HCT116 (cell line): ENCODE measurements at regions not wholly inside any gene's neighbourhood (a gene's known extent, or its start where the extent isn't known, plus 50 kb on each side); places are given as distances from the start of the nearest gene placed in this dataset.

Experiments
- ATAC-seq: fragments of 200-7000 bp; cut with Tn5 transposase; 2 replicates; pipeline ENCODE4 v1.9.1; 2020; ENCODE audit warnings: mild to moderate bottlenecking, moderate library complexity
- BruUV-seq: library from RNA; stranded (reverse); fragments of 400-500 nt; replicated peaks from 2 replicates; lab custom pipeline; 2021; lab: Mats Ljungman, UMichigan
- CTCF ChIA-PET: fragments of 300-600 bp; sonication (Branson Sonifier 250); formaldehyde crosslinking; loops from one replicate; lab custom pipeline; 2021; ENCODE audit warnings: antibody characterized with exemption; lab: Charles Lee
- POLR2A ChIA-PET: fragments of 300-600, 350-600 bp; sonication (Branson Sonifier 250); formaldehyde crosslinking; loops from one replicate; lab custom pipeline; 2021; ENCODE audit warnings: antibody characterized with exemption; lab: Charles Lee
- RAD21 ChIA-PET, 2 experiments: fragments of 300-600 bp; sonication (Branson Sonifier 250); formaldehyde crosslinking; loops; one replicate each; lab custom pipeline; 2023; ENCODE audit warnings: low total read pairs in 2 of 2; ENCODE audit not compliant: uncharacterized antibody in 2 of 2, unreplicated experiment in 2 of 2, low non-redundant PET in 1 of 2; lab: Charles Lee
- DNase-seq: peaks from one replicate; pipeline ENCODE4 v3.0.0-alpha.2; 2010; ENCODE audit warnings: low read depth, low spot score
- H2AFZ ChIP-seq: fragments of 200-600 bp; shearing (Covaris generic), sonication (generic); 2 replicates; pipeline ENCODE4 v1.6.1; 2017; ENCODE audit warnings: low read depth, mixed run types, mixed read lengths, antibody characterized with exemption, low read length; ENCODE audit not compliant: poor library complexity, severe bottlenecking
- H3K27ac ChIP-seq: 2 replicates; pipeline ENCODE4 v1.5.1; 2012; ENCODE audit warnings: low read depth, low read length
- H3K27me3 ChIP-seq: fragments of 200-600 bp; sonication (generic); 2 replicates; pipeline ENCODE4 v1.6.1; 2016; ENCODE audit warnings: mixed run types, low read length, mixed read lengths; ENCODE audit not compliant: insufficient read depth
- H3K36me3 ChIP-seq, 2 experiments: fragments of 200-500 bp in 1 of 2; fragments of 200-600 bp in 1 of 2; sonication (Bioruptor generic) in 1 of 2; sonication (generic) in 1 of 2; 2 replicates each; pipeline versions ENCODE4 v1.5.1 to v1.6.1; 2014 to 2016; ENCODE audit warnings: low read length in 2 of 2, inconsistent platforms in 1 of 2, mixed read lengths in 1 of 2, mixed run types in 1 of 2; ENCODE audit not compliant: insufficient read depth in 2 of 2, control insufficient read depth in 1 of 2
- H3K4me1 ChIP-seq, 2 experiments: fragments of 200-600 bp in 1 of 2; sonication (generic) in 1 of 2; 2 replicates each; pipeline versions ENCODE4 v1.5.1 to v1.6.1; 2012 to 2017; ENCODE audit warnings: low read length in 2 of 2, inconsistent platforms in 1 of 2, mild to moderate bottlenecking in 1 of 2, mixed read lengths in 1 of 2, mixed run types in 1 of 2, moderate library complexity in 1 of 2; ENCODE audit not compliant: insufficient read depth in 2 of 2, control insufficient read depth in 1 of 2
- H3K4me2 ChIP-seq: fragments of 200-600 bp; sonication (generic); 2 replicates; pipeline ENCODE4 v1.6.1; 2017; ENCODE audit warnings: mixed run types, low read length, mixed read lengths
- H3K4me3 ChIP-seq, 2 experiments: fragments of 200-600 bp in 1 of 2; sonication (generic) in 1 of 2; replicated peaks in 1 of 2; 2 replicates each; pipeline ENCODE4 v1.5.1; 2011 to 2016; ENCODE audit warnings: low read length in 2 of 2, control low read depth in 1 of 2, low read depth in 1 of 2, mild to moderate bottlenecking in 1 of 2, mixed read lengths in 1 of 2, mixed run types in 1 of 2
- H3K79me2 ChIP-seq: fragments of 200-600 bp; sonication (generic); 2 replicates; pipeline ENCODE4 v1.6.1; 2017; ENCODE audit warnings: mild to moderate bottlenecking, mixed run types, low read length, moderate library complexity, mixed read lengths; ENCODE audit not compliant: insufficient read depth
- H3K9ac ChIP-seq: fragments of 200-600 bp; sonication (generic); 2 replicates; pipeline ENCODE4 v1.6.1; 2016; ENCODE audit warnings: low read length, mixed read lengths
- H3K9me2 ChIP-seq: fragments of 200-600 bp; sonication (generic), shearing (Covaris generic); 2 replicates; pipeline ENCODE4 v1.6.1; 2017; ENCODE audit warnings: mixed run types, mild to moderate bottlenecking, moderate library complexity; ENCODE audit not compliant: insufficient read depth
- H3K9me3 ChIP-seq, 2 experiments: fragments of 200-500 bp in 1 of 2; fragments of 200-600 bp in 1 of 2; sonication (Bioruptor generic) in 1 of 2; sonication (generic) in 1 of 2; 2 replicates each; pipeline ENCODE4 v1.6.1; 2014 to 2017; ENCODE audit warnings: low read length in 2 of 2, mixed read lengths in 2 of 2, inconsistent platforms in 1 of 2, low read depth in 1 of 2, mild to moderate bottlenecking in 1 of 2, mixed run types in 1 of 2, moderate library complexity in 1 of 2; ENCODE audit not compliant: control insufficient read depth in 1 of 2, insufficient read depth in 1 of 2
- H4K20me1 ChIP-seq: fragments of 200-600 bp; sonication (generic), shearing (Covaris generic); 2 replicates; pipeline ENCODE4 v1.6.1; 2017; ENCODE audit warnings: mixed run types, mild to moderate bottlenecking, moderate library complexity; ENCODE audit not compliant: insufficient read depth
- FOSL1 ChIP-seq: IDR thresholded peaks from 2 replicates; pipeline ENCODE4 v1.6.1; 2012; ENCODE audit warnings: low read depth
- REST ChIP-seq: IDR thresholded peaks from 2 replicates; pipeline ENCODE4 v1.6.1; 2012; ENCODE audit warnings: low read depth
- intact Hi-C: fragments of 100-400 bp; cut with micrococcal nuclease; formaldehyde crosslinking; loops from 2 replicates; pipeline ENCODE4 v1.10.0; 2022

DNA sequence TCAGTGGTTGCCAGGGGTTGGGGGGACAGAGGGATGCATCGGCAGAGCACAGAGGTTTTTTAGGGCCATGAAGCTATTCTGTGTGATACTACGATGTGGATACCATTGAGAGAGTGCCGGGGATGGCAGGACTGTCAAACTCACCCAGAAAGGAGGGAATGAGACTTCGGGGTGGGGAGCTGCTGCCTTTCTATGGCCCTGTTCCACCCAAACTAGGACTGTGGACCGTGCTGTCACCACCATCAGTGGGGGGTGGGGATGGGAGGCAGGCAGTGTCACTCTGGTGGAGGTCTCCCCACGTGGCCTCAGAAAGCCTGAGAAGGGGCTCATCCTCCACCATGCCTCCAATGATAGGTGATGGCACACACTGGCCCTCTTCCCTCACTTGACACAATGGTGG is 146.2 kb downstream of the PTPN20 start:
- CTCF ChIA-PET = no interaction called here

More for the DNA sequence above, 146.2 kb downstream of the PTPN20 start:
- ChIA-PET RAD21 (no interaction called here), POLR2A (no interaction called here)
- no peaks in the 10 kb centered on the region for H3K9me2 ChIP-seq
- H4K20me1 ChIP-seq = no peaks in the 10 kb centered on the region
- no TSS peak for BruUV-seq
- no peaks in the 10 kb centered on the region for H3K36me3 ChIP-seq
- no peaks in the 10 kb centered on the region for H3K79me2 ChIP-seq
- DNase-seq = no peak
- H3K27ac ChIP-seq = no peak overlapping the region
- H3K27me3 ChIP-seq = peaks cover 33% of the 10 kb centered on the region; the same call in 1 of the 2 replicates
- intact Hi-C loops = no loop called here
- no peaks in the 10 kb centered on the region for H3K4me1 ChIP-seq
- no peak for ATAC-seq
- no peak for TF ChIP-seq FOSL1
- no peak for TF ChIP-seq REST
- H3K4me3 ChIP-seq = no peak overlapping the region
- H2AFZ ChIP-seq = no peak overlapping the region
- H3K9me3 ChIP-seq = no peaks in the 10 kb centered on the region
- H3K4me2 ChIP-seq = no peak overlapping the region
- no peak overlapping the region for H3K9ac ChIP-seq
